NCI-H128 (cell line): ENCODE measurements at regions not wholly inside any gene's neighbourhood (a gene's known extent, or its start where the extent isn't known, plus 50 kb on each side); places are given as distances from the start of the nearest gene placed in this dataset.
"Not testable (repeated sequence)": the region's sequence is repeated elsewhere in the genome, so short reads cannot be mapped to it uniquely, and the experiment has no call there.

Experiments
- DNase-seq: peaks from one replicate; lab custom pipeline; 2025; ENCODE audit not compliant: unreplicated experiment; lab: John Stamatoyannopoulos, UW

GRCh38 chr18:70405052-70405451 lies 116.2 kb downstream of the SOCS6 start:
- no peak for DNase-seq

- DNase-seq = no peak
Measured at GRCh38 chr18:70400476-70400875, 111.6 kb downstream of the SOCS6 start.

DNA sequence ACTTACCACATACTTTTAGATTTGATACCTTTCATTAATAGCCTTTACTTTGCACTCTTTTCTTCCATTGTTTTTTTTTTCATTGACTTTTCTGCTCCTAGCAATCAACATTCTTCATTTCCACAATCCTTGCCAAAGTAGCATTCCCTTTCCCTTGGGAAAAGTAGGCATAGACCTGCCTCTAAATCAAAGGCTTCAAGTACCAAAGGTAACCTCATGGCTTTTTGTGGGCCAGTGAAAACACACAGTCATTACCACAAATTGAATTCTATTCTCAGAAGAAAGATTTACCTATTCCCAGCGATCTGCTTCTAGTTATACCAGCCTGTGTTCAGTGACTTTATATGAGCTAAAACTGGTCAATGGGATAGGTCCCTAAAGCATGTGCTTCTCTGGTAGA lies 109.2 kb downstream of the SOCS6 start:
- no peak for DNase-seq

- DNase-seq = no peak
Measured at GRCh38 chr18:70397259-70397925, 108.5 kb downstream of the SOCS6 start.

- DNase-seq = not testable (repeated sequence)
Measured at GRCh38 chr18:70395771-70396170, 106.9 kb downstream of the SOCS6 start.

DNA sequence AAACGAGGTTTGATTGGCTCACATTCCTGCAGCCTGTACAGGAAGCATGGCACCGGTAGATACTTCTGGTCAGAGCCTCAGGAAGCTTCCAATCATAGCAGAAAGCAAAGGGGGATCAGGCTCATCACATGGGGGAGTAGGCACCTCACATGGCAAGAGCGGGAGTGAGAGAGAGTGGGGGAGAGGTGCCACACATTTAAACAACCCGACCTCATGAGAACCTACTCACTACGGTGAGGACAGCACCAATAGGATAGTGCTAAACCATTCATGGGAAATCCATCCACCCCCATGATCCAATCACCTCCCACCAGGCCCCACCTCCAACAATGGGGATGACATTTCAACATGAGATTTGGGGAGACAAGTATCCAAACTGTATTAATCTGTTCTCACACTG lies 105.8 kb downstream of the SOCS6 start:
- DNase-seq = no peak

GRCh38 chr18:70390371-70391090 lies 101.7 kb downstream of the SOCS6 start:
- DNase-seq = no peak

DNA sequence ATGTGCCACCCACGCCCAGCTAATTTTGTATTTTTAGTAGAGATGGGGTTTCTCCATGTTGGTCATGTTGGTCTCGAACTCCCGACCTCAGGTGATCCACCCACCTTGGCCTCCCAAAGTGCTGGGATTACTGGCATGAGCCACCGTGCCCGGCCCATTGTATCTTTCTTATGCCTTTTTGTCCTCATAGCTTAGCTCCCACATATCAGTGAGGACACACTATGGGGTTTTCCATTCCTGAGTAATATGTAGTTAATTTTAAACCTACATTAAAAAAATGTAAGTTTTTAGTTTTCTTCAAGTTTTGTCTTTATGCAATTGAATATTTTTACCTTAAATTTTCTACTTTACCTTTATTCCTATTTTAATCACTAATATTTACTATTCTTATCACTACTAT lies 100.2 kb downstream of the SOCS6 start:
- not testable (repeated sequence) for DNase-seq

DNA sequence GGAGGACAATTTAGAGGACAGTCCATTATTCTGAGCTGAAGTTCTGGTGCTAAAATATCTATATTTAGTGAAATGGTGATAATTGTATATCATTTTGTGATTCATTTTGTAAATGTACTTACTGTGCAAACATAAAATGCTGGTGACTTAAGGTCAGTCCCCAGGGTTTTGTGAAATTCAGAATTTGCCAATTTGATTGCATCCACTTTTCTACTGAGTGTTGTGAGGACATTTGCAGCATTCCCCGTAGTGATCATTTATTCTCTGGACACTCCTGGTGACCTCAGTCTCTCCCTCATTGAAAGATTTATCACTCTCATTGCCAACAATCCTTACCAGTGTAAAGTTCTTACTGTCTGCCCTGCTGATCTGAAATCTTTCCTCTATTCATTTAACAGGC lies 98.2 kb downstream of the SOCS6 start:
- DNase-seq = no peak

DNA sequence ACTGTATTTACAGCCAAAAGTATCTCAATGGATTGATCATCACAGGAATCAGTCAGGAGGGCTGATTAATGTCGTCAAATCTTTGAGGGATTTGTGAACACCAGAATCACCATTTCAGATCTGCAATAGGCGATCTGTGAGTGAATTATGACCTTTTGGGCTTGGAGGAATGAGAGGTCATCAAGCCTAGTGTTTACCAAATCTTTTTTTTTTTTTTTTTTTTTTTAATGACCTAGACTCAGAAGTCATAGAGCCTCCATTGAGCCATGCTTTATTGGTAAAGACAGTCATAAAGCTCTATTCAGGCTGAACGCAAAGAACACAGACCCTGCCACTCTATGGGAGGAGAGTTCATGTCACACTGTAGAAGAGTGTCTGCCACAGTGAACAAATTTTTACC lies 97.7 kb downstream of the SOCS6 start:
- DNase-seq = no peak

GRCh38 chr18:70385474-70385873 lies 96.6 kb downstream of the SOCS6 start:
- no peak for DNase-seq

GRCh38 chr18:70384181-70384790 lies 95.4 kb downstream of the SOCS6 start:
- no peak for DNase-seq

DNA sequence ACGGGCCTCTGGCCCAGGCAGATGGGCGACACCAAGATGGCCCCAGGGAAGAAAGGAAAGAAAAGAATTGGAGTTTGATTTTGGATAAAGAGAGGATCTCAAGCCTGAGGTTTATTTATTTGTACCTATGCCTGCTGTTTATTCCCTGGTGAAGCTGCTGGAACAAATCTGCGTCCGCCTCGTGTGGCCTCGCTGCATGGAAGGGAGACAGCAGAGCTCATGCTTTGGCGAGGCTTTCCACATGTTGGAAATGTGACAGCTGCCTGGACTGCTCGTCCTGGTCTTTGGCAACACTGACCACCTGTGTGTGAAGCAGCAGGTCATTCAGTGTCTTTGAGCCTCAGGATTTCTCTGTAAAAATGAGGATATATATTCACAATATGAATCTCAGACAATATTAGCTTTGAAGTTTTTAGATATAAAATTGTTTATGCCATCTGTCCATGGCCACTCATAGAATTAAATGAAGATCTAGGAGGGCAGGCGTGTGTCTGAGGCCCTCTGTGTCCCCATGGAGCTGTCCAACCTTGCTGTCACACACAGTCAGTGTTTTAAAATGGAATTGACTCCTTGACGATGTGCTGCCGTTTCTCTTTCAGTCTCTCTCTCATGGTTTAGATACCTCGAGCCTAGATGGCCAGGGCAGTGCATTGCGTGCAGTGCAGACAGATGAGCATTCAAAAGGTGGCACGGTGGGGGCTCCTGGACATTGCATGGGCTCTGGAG lies 94.3 kb downstream of the SOCS6 start:
- no peak for DNase-seq

- no peak for DNase-seq
Measured at GRCh38 chr18:70382017-70382416, 93.2 kb downstream of the SOCS6 start.

DNA sequence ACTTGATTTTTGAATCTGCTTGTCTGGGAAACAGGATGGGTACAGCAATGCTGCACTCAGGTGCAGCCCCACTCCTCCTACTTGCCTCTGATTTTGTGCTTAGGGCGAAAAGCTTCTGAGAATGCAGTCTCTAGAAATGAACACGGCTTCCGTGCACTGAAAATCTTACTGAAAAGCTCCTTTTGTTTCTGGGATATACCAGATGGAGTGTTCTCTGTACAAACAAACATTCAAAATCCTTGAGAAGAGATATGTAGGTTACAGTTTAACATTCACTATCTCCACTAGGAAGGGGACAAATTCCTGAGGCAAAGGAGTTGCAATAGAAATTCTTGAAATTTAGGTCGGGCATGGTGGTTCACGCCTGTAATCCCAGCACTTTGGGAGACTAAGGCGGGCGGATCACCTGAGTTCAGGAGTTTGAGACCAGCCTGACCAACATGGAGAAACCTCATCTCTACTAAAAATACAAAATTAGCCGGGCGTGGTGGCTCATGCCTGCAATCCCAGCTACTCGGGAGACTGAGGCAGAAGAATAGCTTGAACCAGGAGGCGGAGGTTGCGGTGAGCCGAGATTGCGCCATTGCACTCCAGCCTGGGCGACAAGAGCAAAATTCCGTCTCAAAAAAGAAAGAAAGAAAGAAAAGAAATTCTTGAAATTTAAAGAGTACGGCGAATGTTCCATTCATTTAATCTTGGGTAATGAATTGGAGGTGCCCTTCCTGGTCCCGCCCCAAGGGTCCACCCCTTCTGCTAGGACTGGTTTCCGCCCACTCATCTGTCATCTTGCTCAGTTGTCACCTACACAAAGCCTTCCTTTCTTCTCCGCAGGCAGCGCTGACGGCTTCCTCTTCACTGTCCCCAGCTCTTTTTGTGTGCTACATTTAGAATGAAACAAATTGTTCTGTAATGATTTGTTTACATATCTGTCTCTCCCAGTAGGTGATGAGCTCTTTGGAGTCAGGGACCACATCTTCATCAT lies 92.4 kb downstream of the SOCS6 start:
- DNase-seq = peak; percentile 63
